ENCODE measurements at regions not wholly inside any gene's neighbourhood (a gene's known extent, or its start where the extent isn't known, plus 50 kb on each side); places are given as distances from the start of the nearest gene placed in this dataset.
"Not testable (repeated sequence)": the region's sequence is repeated elsewhere in the genome, so short reads cannot be mapped to it uniquely, and the experiment has no call there.

DNA sequence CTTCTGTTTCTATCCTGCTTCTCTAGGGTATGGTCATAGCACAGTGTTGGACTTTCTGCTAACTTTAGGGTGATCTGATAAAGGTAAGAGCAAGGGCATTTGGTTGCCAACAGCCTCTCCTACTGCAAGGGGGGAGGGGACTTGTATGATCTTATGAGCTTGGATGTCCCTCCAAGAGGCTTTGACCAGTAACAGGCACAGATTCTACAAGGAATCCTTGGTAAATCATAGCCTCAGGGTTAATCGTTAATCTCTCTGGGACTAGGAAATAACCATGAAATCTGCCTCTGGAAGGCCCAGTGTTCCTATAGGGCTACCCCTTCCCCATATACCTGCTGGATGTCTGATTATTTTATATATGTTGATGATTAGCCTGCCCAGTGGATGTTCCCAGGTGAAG, 134.8 kb upstream of the TNFSF4 start:
- DNase-seq (ENCODE audit: low read depth, low spot score) = no peak

DNA sequence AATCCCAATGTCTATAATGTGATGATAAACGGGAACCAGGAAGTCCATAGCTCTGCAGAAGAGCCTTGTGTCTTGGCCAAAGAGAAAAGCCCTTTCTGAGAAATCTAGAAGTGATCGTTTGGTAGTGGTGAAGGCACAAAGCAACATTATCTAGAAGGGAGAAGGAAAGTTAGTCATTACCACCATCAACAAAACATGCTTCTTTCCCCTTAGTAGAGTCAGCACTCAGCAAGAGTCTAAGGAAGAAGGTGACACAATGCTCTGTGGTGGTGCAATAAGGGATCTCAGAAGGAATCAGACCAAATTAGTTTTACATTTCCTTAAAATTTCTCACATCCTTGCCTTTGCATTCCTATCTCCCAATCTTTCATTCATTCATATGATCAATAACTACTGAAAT, 134.4 kb upstream of the PRDX6 start:
- no peak for DNase-seq (ENCODE audit: low read depth, low spot score)

GRCh38 chr1:173344034-173344743, 132.9 kb upstream of the PRDX6 start:
- DNase-seq (ENCODE audit: low read depth, low spot score) = no peak

GRCh38 chr1:173347282-173347818, 129.8 kb upstream of the PRDX6 start:
- DNase-seq (ENCODE audit: low read depth, low spot score) = no peak

GRCh38 chr1:173352635-173353034, 124.5 kb upstream of the PRDX6 start:
- DNase-seq (ENCODE audit: low read depth, low spot score) = not testable (repeated sequence)

GRCh38 chr1:173353350-173353749, 123.8 kb upstream of the PRDX6 start:
- DNase-seq (ENCODE audit: low read depth, low spot score) = no peak

- no peak for DNase-seq (ENCODE audit: low read depth, low spot score)
These were observed 122.2 kb upstream of the PRDX6 start for GRCh38 chr1:173354937-173355280.

DNA sequence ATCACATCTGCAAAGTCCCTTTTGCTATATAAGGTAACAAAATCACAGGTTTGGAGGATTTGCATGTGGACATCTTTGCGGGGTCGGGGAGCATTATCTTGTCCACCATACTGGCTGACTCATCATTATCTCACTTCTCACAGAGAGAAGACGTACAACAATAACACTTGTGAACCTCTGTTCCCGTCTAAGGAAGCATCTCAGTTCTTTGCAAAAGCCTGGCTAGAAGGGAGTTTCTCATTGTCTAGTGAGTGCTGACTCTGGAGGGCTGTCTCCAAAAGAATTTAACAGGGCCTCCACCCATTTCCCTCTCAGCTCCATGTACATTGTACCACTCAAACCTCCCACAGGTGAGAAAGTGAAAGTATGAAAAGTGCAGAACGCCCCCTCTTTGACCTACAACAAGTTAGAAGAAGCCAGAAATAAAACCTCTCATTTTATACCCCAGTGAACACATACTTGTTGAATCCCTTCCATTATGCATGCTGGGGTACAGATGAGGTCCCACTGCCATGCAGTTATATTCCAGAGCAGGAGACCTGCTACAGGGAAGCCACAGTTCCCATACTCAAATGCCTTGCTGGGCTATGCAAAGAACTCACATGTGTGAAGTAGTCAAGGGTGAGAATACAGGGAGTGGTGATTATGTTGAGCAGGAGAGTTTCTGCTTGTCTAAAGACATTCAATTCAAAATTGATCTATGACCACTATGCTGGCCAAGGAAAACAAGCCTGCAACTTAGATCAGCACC, 121.7 kb upstream of the PRDX6 start:
- DNase-seq (ENCODE audit: low read depth, low spot score) = no peak

GRCh38 chr1:173356191-173356762, 120.9 kb upstream of the PRDX6 start:
- DNase-seq (ENCODE audit: low read depth, low spot score) = no peak

GRCh38 chr1:173360487-173361063, 116.6 kb upstream of the PRDX6 start:
- DNase-seq (ENCODE audit: low read depth, low spot score) = no peak

- no peak for DNase-seq (ENCODE audit: low read depth, low spot score)
These were observed 114.6 kb upstream of the PRDX6 start for GRCh38 chr1:173362543-173362942.

DNA sequence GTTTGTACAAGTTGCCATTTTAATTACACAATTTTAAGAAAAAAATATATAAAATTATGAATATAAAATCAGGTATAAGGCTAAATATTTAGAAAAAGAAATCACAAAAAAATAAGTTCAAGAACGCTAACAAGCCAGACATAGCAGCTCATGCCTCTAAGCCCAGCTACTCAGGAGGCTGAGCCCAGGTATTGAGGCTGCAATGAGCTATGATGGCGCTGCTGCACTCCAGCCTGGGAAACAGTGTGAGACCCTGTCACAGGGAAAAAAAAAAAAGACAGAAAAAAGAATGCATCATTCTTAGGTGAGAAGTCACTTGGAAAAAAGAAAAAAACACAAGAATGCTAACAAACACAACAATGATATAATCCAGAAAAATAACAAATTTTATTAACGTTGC, 112.3 kb upstream of the PRDX6 start:
- no peak for DNase-seq (ENCODE audit: low read depth, low spot score)

DNA sequence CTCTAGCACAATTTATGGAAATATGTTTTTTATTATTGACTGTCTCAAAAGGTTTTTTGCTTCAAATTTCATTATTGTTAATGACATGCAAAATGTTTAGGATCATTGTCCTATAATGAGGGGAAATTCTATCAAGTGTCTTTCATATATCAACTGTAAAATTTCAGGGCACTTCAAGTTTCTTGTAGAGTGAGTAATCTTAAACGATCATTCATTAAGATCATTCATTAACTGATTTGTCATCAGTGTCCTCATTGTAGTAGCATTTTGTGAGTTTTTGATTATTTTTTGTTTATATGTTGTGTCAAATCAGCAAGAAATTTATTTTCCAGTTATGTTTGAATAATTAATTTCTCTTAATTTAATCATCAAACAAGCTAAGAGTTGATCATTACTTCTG, 111.8 kb upstream of the PRDX6 start:
- no peak for DNase-seq (ENCODE audit: low read depth, low spot score)

DNA sequence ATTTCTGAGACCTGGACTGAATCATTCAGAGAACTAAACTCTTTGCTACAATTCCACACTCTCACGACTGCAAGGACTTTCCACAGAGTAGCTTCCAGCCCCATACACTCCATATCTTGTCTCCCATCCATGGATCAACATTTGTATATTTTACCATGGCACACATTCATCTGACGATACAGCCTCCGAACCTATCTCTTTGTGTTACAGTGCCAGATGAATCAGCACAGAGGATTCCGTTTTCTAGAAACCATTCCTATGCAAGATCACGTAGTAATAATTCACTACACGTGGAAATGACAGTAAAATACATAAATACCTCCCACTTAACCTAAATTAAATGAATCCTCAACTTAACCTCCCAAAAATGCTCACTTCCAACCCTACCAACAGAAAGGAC, 110.0 kb upstream of the PRDX6 start:
- no peak for DNase-seq (ENCODE audit: low read depth, low spot score)

DNA sequence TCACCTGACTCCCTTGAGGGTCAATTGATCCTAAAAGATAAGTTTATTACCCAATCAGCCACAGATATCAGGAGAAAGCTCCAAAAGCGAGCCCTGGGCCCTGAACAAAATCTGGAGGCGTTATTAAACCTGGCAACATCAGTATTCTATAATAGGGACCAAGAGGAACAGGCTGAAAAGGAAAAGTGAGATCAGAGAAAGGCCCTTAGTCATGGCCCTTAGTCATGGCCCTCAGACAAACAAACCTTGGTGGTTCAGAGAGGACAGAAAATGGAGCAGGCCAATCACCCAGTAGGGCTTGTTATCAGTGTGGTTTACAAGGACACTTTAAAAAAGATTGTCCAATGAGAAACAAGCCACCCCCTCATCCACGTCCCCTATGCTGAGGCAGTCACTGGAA, 106.5 kb upstream of the PRDX6 start:
- DNase-seq (ENCODE audit: low read depth, low spot score) = not testable (repeated sequence)

GRCh38 chr1:173376065-173376464, 101.1 kb upstream of the PRDX6 start:
- DNase-seq (ENCODE audit: low read depth, low spot score) = not testable (repeated sequence)

- DNase-seq (ENCODE audit: low read depth, low spot score) = no peak
These were observed 99.9 kb upstream of the PRDX6 start for GRCh38 chr1:173377266-173377665.

DNA sequence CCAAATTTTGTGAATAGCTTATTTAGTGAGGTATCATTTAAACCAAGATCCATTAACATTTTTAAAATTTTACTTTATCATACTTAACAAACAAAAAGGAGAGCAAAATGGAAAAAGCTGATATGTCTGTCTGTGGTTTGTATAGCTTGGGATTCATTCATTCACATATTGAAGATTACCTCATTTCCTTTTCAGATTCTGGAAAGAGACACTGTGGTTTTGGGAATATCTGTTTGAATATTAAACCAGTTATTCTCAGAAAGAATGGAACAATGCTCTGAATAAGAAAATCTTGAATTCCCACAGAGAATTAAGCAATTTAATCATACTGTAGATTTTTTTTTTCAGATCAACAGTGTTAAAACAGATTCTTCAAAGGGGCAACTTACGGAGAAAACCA, 93.8 kb upstream of the PRDX6 start:
- DNase-seq (ENCODE audit: low read depth, low spot score) = no peak

- DNase-seq (ENCODE audit: low read depth, low spot score) = no peak
These were observed 88.8 kb upstream of the PRDX6 start for GRCh38 chr1:173388352-173388751.

DNA sequence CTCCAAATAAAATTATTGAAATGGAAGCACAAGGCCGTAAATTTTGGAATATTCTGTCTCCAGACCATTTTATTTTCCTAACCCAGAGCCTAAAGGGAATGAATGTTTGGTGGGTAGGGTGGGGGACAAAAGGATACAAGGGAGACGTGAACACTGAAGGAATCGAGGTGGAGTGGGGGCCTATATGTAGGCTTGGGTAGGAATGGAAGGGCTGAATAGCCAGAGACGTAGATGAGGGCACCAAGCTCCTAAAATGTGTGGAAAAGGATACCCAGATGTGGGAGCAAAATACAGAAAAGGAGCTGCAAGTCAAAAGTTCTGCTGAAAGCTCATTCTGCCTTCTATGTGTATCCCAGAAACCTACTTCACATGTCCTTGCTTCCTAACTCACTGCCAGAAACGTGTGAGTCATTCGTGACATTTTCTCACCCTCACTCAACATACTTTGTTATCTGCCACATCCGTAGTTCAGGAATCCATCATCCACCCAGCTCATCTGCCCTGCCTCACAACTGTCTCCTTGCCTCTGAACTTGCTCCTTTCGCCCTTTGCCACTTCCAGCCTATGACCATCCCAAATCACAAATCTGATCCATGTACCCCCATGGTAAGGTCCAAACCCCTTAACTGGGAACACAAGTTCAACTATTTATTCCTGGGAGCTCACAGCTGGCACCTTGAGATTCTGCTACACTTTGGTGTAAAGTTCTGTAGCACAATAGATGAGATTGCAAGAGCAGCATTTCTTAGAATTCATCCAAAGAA, 84.1 kb upstream of the PRDX6 start:
- no peak for DNase-seq (ENCODE audit: low read depth, low spot score)

GRCh38 chr1:173393659-173394000, 83.5 kb upstream of the PRDX6 start:
- no peak for DNase-seq (ENCODE audit: low read depth, low spot score)

DNA sequence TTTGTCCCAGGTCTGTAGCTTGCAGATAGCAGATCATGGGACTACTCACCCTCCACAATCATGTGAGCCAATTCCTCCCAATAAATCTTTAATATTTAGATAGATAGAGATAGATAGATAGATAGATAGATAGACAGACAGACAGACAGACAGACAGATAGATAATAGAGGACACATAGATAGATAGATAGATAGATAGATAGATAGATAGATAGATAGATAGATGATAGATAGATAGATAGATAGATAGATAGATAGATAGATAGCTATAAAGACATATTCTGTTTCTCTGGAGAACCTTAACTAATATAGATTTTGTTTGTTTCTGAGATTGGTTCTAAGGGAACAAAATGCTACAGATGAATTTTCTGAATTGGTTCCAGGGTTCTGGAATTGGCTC, 82.3 kb upstream of the PRDX6 start:
- not testable (repeated sequence) for DNase-seq (ENCODE audit: low read depth, low spot score)
